Muscle of arm (tissue), 1 donor: ENCODE measurements at regions not wholly inside any gene's neighbourhood (a gene's known extent, or its start where the extent isn't known, plus 50 kb on each side); places are given as distances from the start of the nearest gene placed in this dataset.
"Not testable (repeated sequence)": the region's sequence is repeated elsewhere in the genome, so short reads cannot be mapped to it uniquely, and the experiment has no call there.

ENCODE experiments used
- DNase-seq: peaks from one replicate; pipeline ENCODE4 v3.0.0-alpha.2; 2013

GRCh38 chr2:187057466-187057865 lies 208.5 kb upstream of the ZSWIM2 start:
- DNase-seq = no peak

DNA sequence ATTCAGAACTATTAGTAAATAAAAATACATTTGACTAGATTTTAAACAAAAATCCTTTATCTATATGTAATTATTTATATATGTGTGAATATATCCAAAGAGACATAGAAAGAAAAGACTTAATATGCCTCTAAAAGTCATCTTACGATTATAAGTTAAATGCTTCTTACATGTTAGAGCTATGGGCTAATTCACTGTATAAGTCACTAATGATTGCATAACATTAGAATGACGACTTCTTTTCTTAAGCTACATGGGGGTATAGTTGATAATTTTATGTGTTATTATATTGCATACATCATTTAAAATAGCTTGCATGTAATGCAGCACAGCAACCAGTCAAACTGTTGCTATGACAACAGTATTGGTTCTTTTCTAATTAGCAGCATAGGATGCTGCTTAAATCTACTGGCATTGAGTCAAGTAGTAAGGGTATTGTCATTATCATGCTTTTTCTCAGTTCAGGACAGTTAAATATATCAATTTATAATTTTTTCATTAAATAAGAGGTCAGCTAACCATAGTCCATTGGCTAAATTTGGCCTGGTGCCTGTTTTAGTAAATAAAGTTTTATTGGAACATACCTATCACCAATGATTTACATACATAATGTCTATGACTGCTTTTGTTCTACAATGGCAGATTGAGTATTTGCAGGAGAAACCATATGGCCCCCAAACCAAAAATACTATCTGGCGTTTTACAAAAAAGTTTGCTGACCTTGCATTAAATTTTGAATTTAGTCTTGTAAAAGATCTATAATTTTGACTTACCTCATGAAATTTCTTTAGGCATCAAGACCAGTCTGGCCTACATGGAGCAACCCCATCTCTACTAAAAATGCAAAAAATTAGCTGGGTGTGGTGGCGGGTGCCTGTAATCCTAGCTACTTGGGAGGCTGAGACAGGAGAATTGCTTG lies 207.7 kb upstream of the ZSWIM2 start:
- DNase-seq = no peak

GRCh38 chr2:187055463-187055862 lies 206.5 kb upstream of the ZSWIM2 start:
- no peak for DNase-seq

- no peak for DNase-seq
Measured at GRCh38 chr2:187054501-187055319, 205.7 kb upstream of the ZSWIM2 start.

DNA sequence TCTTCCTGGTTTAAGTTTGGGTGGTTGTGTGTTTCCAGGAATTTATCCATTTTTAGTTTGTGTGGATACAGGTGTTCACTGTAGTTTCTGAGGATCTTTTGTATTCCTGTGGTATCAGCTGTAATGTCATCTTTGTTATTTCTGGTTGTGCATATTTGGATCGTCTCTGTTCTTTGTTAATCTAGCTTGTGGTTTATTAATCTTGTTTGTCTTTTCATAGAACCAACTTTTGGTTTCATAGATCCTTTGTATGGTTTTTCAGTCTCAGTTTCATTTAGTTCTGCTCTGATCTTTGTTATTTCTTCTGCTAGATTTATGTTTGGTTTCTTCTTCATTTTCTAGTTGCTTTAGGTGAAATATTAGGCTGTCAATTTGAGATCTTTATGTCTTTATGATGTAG lies 202.4 kb upstream of the ZSWIM2 start:
- DNase-seq = no peak

GRCh38 chr2:187050409-187050998 lies 201.5 kb upstream of the ZSWIM2 start:
- DNase-seq = no peak

- no peak for DNase-seq
Measured at GRCh38 chr2:187037310-187037709, 188.3 kb upstream of the ZSWIM2 start.

DNA sequence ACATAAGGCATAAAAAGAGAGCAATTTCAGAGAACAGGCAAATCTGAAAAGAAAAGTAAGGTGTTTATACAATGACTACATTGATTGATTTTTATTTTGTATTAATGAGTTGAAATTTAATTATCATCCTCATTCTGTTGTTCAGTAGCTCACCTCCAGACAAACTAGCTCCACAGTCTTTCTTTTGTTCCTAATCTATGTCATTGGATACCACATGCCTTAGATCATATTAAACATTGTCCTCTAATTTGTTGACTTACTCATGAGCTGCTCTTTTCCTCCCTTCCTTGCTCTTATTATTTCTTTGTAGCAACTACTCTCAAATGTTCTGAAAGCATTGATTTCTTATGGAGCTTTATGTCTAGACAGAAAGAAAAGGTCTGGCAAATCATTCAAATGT lies 185.5 kb upstream of the ZSWIM2 start:
- DNase-seq = no peak

DNA sequence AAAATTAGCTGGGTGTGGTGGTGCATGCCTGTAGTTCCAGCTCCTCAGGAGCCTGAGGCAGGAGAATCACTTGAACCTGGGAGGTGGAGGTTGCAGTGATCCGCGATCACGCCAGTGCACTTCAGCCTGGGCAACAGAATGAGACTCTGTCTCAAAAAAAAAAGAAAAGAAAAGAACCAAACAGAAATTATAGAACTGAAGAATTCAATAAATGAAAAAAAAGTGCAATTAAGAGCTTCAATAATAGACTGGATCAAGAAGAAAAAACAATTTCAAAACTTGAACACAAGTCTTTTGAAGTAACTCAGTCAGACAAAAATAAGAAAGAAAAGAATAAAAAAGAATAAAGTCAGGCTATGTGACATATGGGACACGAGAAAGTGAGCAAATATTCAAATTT lies 175.8 kb upstream of the ZSWIM2 start:
- DNase-seq = no peak

- DNase-seq = not testable (repeated sequence)
Measured at GRCh38 chr2:187023996-187024395, 175.0 kb upstream of the ZSWIM2 start.

DNA sequence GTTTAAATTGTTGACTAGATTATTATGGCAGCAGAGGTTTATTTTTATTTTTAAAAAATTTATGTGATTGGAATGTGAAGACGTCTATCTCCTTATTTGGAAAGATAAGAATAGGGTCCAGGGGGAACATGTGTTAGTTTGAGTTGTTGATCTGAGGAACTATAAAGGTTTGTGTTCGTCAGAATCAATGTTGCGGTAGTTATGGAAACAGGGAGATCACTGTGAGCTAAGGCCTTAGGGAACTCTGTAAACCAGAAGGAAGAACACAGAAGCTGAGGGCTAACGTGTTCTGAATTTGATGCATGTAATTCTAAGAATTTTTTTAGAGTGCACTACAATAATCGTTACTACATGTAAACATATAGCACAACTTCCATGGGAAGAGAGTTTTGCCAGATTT lies 168.5 kb upstream of the ZSWIM2 start:
- peak; percentile 25 for DNase-seq

GRCh38 chr2:187013058-187013457 lies 164.1 kb upstream of the ZSWIM2 start:
- no peak for DNase-seq

DNA sequence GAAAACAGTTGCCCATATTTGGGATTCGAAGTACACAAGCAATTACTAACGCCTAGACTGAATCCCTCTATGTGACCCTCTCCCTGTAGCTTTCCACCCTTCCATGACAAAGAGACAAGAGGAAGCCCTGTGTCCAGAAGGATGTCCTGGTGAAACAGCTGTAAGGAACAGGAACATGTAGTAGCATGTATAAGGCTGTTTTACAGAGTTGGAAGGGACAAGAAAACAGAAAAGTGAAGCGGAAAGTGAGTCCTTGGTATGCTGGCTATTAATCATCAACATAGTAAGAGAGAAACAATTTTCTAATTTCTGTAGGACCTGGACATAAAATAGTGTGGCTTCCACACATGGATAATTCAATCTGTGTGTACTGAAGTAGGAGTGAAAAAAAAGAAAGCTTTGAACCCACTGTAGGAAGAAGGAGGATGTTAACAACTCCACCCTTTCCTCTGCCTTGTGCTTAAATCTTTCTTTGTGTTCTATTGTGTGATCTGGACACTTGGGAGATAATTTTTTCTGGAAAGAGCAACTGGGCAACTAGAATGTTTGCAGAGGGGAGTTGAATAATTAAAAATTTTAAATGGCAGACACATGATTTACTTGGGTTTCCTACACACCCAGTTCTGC lies 162.3 kb upstream of the ZSWIM2 start:
- DNase-seq = no peak

GRCh38 chr2:187009483-187010239 lies 160.7 kb upstream of the ZSWIM2 start:
- DNase-seq = no peak

DNA sequence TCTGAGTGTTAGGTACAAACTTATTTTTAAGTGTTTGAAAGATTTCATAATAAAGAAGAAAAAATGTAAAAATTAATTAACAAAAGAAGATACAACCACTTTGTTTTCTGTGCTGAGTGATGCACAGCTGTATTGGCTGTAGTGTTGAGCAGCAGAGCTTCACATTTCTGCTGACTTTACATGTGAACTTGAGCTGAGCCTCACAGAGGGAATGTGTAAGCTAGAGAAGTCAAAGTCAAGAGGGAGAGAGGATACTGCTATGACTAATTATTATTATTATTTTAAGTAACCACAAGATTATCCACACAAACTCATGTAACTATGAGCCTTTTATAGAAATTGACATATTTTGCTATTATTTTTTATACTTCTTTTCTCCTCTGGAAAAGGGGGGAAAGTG lies 159.1 kb upstream of the ZSWIM2 start:
- peak; percentile 52 for DNase-seq

DNA sequence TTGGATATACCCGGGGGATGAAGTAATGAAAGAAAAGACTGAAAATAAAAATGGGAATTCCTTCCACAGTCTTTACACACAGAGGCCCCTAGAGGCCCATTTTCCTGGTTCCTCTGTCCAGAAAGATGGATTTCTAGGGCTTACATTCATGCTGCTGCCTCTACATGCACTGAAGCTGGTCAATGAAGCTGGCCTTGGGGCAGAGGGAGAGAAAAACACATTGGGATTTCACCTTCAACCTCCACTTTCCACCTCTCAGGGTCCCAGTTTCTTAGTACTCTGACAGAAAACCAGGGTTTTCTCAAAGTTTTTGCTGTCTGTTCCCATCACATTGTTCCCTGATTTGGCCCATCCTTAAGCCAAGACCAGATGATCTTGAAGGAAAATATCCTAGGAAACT lies 154.6 kb upstream of the ZSWIM2 start:
- DNase-seq = no peak

DNA sequence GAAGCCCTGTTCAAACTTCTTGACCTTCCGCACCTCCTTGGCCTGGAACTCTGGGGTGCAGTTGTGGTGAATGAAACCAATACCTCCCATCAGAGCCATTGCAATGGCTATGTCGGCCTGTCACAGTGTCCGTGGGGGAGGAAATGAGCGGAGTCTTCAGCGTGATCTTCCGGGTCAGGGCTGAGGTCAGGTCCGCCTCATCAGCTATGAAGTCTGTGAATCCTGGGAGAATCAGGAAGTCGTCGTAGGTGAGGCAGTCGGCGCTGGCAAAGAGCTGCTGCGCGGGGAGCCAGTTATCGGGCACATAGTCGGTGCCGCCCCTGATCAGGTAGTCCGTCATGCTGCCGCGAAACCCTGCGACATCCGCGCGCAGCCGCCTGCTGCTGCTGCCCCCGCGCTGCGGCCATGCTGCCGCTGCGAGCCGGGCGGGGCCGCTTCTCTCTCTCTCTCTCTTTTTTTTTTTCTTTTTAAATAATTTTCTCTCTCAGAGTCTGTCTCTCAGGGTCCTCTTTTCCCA lies 154.1 kb upstream of the ZSWIM2 start:
- DNase-seq = no peak

DNA sequence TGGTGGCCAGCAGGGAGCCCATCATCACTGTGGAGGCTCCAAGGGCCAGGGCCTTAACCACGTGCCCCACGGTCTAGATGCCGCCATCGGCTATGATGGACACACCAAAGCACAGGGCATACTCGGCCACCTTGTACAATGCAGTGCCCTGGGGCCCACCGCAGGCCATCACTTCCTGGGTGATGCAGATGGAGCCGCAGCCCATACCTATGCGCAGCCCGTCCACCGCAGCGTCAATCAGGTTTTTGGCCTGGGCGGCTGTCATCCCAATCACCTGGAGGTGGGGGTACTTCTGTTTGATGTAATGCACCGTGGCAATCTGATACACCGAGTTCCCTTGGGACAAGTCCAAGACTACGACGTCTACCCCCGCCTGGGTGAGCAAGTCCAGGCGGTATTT lies 153.3 kb upstream of the ZSWIM2 start:
- DNase-seq = no peak

DNA sequence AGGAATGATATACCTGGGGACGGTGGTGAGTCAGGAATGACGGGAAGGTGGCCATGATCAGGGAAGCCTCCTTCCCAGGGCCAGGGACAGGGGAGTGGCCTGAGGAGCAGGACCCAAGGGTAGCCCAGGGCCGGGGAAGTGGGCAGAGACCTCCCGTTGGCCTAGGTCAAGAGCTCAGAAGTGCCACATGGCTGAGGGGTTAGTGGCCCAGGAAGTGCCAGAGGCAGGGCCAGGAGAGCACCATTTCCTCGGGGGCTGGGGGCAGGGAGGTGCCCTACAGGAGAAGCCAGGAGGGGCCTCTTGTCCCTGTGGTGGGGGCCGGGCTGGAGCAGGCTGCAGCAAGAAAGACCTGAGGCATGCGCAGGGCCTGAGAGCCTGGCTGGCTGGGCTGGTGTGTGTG lies 152.3 kb upstream of the ZSWIM2 start:
- no peak for DNase-seq

GRCh38 chr2:186995092-186995491 lies 146.1 kb upstream of the ZSWIM2 start:
- peak; percentile 78 for DNase-seq

DNA sequence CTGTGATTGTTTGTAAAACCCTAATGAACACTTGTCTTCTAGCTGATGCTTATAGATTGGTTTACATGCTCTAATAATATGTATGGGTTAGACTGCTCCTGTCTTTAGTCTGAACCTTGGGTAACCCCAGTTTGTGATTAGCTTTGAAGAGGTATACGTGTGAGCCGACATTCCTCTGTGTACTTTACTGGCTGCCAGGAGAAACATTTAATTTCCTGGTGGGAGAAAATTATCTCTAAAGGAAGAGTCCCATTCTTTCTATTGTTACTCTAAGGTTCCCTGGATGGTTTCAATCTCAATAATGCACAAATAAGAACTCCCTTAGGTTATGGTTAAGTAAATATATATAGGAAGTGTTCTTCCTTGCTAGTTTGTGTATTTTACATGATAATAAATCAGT lies 143.6 kb upstream of the ZSWIM2 start:
- no peak for DNase-seq
